H9 (cell line): ENCODE measurements at regions not wholly inside any gene's neighbourhood (a gene's known extent, or its start where the extent isn't known, plus 50 kb on each side); places are given as distances from the start of the nearest gene placed in this dataset.

Experiments used
- DNase-seq: peaks from one replicate; pipeline ENCODE4 v3.0.0-alpha.2; 2017
- H2AFZ ChIP-seq: one replicate; pipeline ENCODE4 v1.6.1; 2013; ENCODE audit warnings: mild to moderate bottlenecking, low read length, control low read depth, moderate library complexity
- H2AK5ac ChIP-seq: 2 replicates; pipeline ENCODE4 v1.6.1; 2013; ENCODE audit warnings: low read length, control low read depth, mixed read lengths; ENCODE audit not compliant: insufficient read length
- H2BK120ac ChIP-seq: one replicate; pipeline ENCODE4 v1.6.1; 2013; ENCODE audit warnings: low read depth, mild to moderate bottlenecking, low read length, control low read depth, inconsistent platforms; ENCODE audit not compliant: poor library complexity, severe bottlenecking
- H2BK12ac ChIP-seq: 2 replicates; pipeline ENCODE4 v1.6.1; 2013; ENCODE audit warnings: low read length, control low read depth, mixed read lengths, low read depth; ENCODE audit not compliant: insufficient read length
- H2BK15ac ChIP-seq: 2 replicates; pipeline ENCODE4 v1.6.1; 2013; ENCODE audit warnings: low read depth, low read length, control low read depth
- H2BK20ac ChIP-seq: one replicate; pipeline ENCODE4 v1.6.1; 2013; ENCODE audit warnings: low read depth, mild to moderate bottlenecking, low read length, control low read depth, inconsistent platforms; ENCODE audit not compliant: poor library complexity, severe bottlenecking
- H2BK5ac ChIP-seq: 2 replicates; pipeline ENCODE4 v1.6.1; 2013; ENCODE audit warnings: low read length, control low read depth, mixed read lengths; ENCODE audit not compliant: insufficient read length
- H3K14ac ChIP-seq: 2 replicates; pipeline ENCODE4 v1.6.1; 2013; ENCODE audit warnings: low read length, control low read depth; ENCODE audit not compliant: insufficient read depth
- H3K18ac ChIP-seq: 2 replicates; pipeline ENCODE4 v1.6.1; 2013; ENCODE audit warnings: low read depth, mild to moderate bottlenecking, mixed read lengths, low read length, control low read depth; ENCODE audit not compliant: insufficient read length
- H3K23ac ChIP-seq: 2 replicates; pipeline ENCODE4 v1.6.1; 2013; ENCODE audit warnings: low read length, control low read depth, mixed read lengths, low read depth; ENCODE audit not compliant: insufficient read length
- H3K23me2 ChIP-seq: 2 replicates; pipeline ENCODE4 v1.6.1; 2013; ENCODE audit warnings: low read depth, mild to moderate bottlenecking, mixed read lengths, low read length, control low read depth; ENCODE audit not compliant: insufficient read length, poor library complexity, severe bottlenecking
- H3K27ac ChIP-seq: 2 replicates; pipeline ENCODE4 v1.5.1; 2013; ENCODE audit warnings: low read length, control low read depth, mixed read lengths, low read depth; ENCODE audit not compliant: insufficient read length
- H3K27me3 ChIP-seq: 2 replicates; pipeline ENCODE4 v1.6.1; 2013; ENCODE audit warnings: low read length, control low read depth, inconsistent platforms; ENCODE audit not compliant: insufficient read depth
- H3K4ac ChIP-seq: 2 replicates; pipeline ENCODE4 v1.6.1; 2013; ENCODE audit warnings: low read depth, mild to moderate bottlenecking, control low read depth, inconsistent platforms, low read length, moderate library complexity
- H3K4me1 ChIP-seq: 2 replicates; pipeline ENCODE4 v1.6.1; 2013; ENCODE audit warnings: low read length, control low read depth, inconsistent platforms; ENCODE audit not compliant: insufficient read depth
- H3K4me2 ChIP-seq: 2 replicates; pipeline ENCODE4 v1.6.1; 2013; ENCODE audit warnings: low read length, control low read depth, mixed read lengths; ENCODE audit not compliant: insufficient read length, insufficient read depth
- H3K56ac ChIP-seq: 2 replicates; pipeline ENCODE4 v1.6.1; 2013; ENCODE audit warnings: low read depth, mild to moderate bottlenecking, mixed read lengths, low read length, control low read depth; ENCODE audit not compliant: insufficient read length
- H3K79me1 ChIP-seq: 2 replicates; pipeline ENCODE4 v1.6.1; 2013; ENCODE audit warnings: low read depth, mild to moderate bottlenecking, moderate library complexity, low read length, control low read depth, inconsistent platforms; ENCODE audit not compliant: insufficient read depth, poor library complexity, severe bottlenecking
- H3K79me2 ChIP-seq: 2 replicates; pipeline ENCODE4 v1.6.1; 2013; ENCODE audit warnings: low read length, control low read depth, inconsistent platforms; ENCODE audit not compliant: insufficient read depth
- H3K9ac ChIP-seq: 2 replicates; pipeline ENCODE4 v1.6.1; 2013; ENCODE audit warnings: low read length, control low read depth, mixed read lengths; ENCODE audit not compliant: insufficient read length; ENCODE audit errors: extremely low read depth
- H3K9me3 ChIP-seq: one replicate; pipeline ENCODE4 v1.6.1; 2013; ENCODE audit warnings: low read depth, low read length, inconsistent platforms; ENCODE audit not compliant: control insufficient read depth
- H3T11ph ChIP-seq: one replicate; pipeline ENCODE4 v1.6.1; 2013; ENCODE audit warnings: mild to moderate bottlenecking, low read length, control low read depth, inconsistent platforms
- H4K20me1 ChIP-seq: one replicate; pipeline ENCODE4 v1.6.1; 2013; ENCODE audit not compliant: control insufficient read depth, insufficient read length, insufficient read depth
- H4K5ac ChIP-seq: 2 replicates; pipeline ENCODE4 v1.6.1; 2013; ENCODE audit warnings: low read depth, mild to moderate bottlenecking, mixed read lengths, low read length, control low read depth; ENCODE audit not compliant: insufficient read length
- H4K8ac ChIP-seq: replicated peaks from 2 replicates; pipeline ENCODE4 v1.6.1; 2013; ENCODE audit warnings: low read length, control low read depth, mixed read lengths, low read depth; ENCODE audit not compliant: insufficient read length
- H4K91ac ChIP-seq: 2 replicates; pipeline ENCODE4 v1.6.1; 2013; ENCODE audit warnings: low read depth, mild to moderate bottlenecking, moderate library complexity, mixed read lengths, low read length, control low read depth; ENCODE audit not compliant: insufficient read length
- H3K27ac Mint-ChIP-seq, 3 experiments: 2 replicates in 2 of 3; 3 replicates in 1 of 3; pipeline ENCODE4 v1.8.0; 2020 to 2021; ENCODE audit warnings: mixed read lengths in 3 of 3, mild to moderate bottlenecking in 1 of 3, moderate library complexity in 1 of 3
- H3K27me3 Mint-ChIP-seq: 2 replicates; pipeline ENCODE4 v1.8.0; 2021; ENCODE audit warnings: low read depth, mild to moderate bottlenecking, moderate library complexity, mixed read lengths
- H3K36me3 Mint-ChIP-seq, 3 experiments: 2 replicates in 2 of 3; 3 replicates in 1 of 3; pipeline ENCODE4 v1.8.0; 2020 to 2021; ENCODE audit warnings: low read depth in 3 of 3, mixed read lengths in 3 of 3; ENCODE audit not compliant: insufficient read depth in 1 of 3
- H3K4me1 Mint-ChIP-seq, 2 experiments: 2 replicates each; pipeline ENCODE4 v1.8.0; 2020; ENCODE audit warnings: mixed read lengths in 2 of 2
- H3K4me3 Mint-ChIP-seq, 2 experiments: 2 replicates in 1 of 2; 3 replicates in 1 of 2; pipeline ENCODE4 v1.8.0; 2020 to 2021; ENCODE audit warnings: mild to moderate bottlenecking in 2 of 2, mixed read lengths in 2 of 2, moderate library complexity in 1 of 2
- H3K9me3 Mint-ChIP-seq, 2 experiments: 2 replicates in 1 of 2; 3 replicates in 1 of 2; pipeline ENCODE4 v1.8.0; 2020; ENCODE audit warnings: mild to moderate bottlenecking in 2 of 2, mixed read lengths in 2 of 2, moderate library complexity in 1 of 2
- CTCF ChIP-seq: fragments of 200-600 bp; sonication (generic); conservative IDR thresholded peaks from 3 replicates; pipeline ENCODE4 v1.8.0; 2021; ENCODE audit warnings: antibody characterized with exemption, mild to moderate bottlenecking
- WGBS: extraction: QIAGEN DNeasy Blood & Tissue Kit; methylation state at CpG from one replicate; pipeline ENCODE4 v1.1.7; 2013; ENCODE audit warnings: missing lambda C conversion rate, low lambda C conversion rate, mixed read lengths; ENCODE audit not compliant: insufficient read length; ENCODE audit errors: extremely low coverage; 5-methylcytosine and 5-hydroxymethylcytosine counted together

GRCh38 chr2:194938066-194938465, 719.0 kb upstream of the SLC39A10 start:
- Histone ChIP-seq H3K56ac (no peak overlapping the region), H3K4ac (no peak overlapping the region), H3K27me3 (no peaks in the 10 kb centered on the region), H2BK15ac (no peak overlapping the region), H4K8ac (no peak overlapping the region), H3K14ac (no peak overlapping the region), H3K4me1 (no peaks in the 10 kb centered on the region; the same call in 1 of the 2 replicates), H3T11ph (no peak overlapping the region), H3K23ac (no peak overlapping the region), H3K9me3 (no peaks in the 10 kb centered on the region), H3K18ac (no peak overlapping the region), H2AFZ (no peak overlapping the region), H3K79me1 (no peaks in the 10 kb centered on the region), H2BK20ac (no peak overlapping the region), H3K23me2 (no peaks in the 10 kb centered on the region), H2BK5ac (no peak overlapping the region), H3K27ac (no peak overlapping the region), H3K9ac (no peak overlapping the region), H2AK5ac (no peak overlapping the region), H4K20me1 (no peaks in the 10 kb centered on the region), H2BK120ac (no peak overlapping the region), H3K79me2 (no peaks in the 10 kb centered on the region), H4K91ac (no peak overlapping the region), H4K5ac (no peak overlapping the region), H2BK12ac (no peak overlapping the region), H3K4me2 (no peak overlapping the region)
- DNase-seq, result no peak
- H3K27ac Mint-ChIP-seq, result no peak overlapping the region
- H3K4me3 Mint-ChIP-seq, result no peak overlapping the region
- TF ChIP-seq CTCF, result no peak
- no CpG with 5 or more reads among the region's 2 CpGs for WGBS
- no peaks in the 10 kb centered on the region for H3K27me3 Mint-ChIP-seq
- 0 out of 4 replicates have a peak, but pooled peaks cover 0 to 3% of the 10 kb centered on the region in 2 experiments for H3K4me1 Mint-ChIP-seq
- H3K9me3 Mint-ChIP-seq, result peaks cover 0 to 4% of the 10 kb centered on the region in 2 experiments; a peak in 2 of 5 replicates
- no peaks in the 10 kb centered on the region for H3K36me3 Mint-ChIP-seq
